ENCODE measurements at regions not wholly inside any gene's neighbourhood (a gene's known extent, or its start where the extent isn't known, plus 50 kb on each side); places are given as distances from the start of the nearest gene placed in this dataset.

GRCh38 chr7:94813917-94814316, 93.5 kb upstream of the PPP1R9A start:
- no peak for DNase-seq

GRCh38 chr7:94823947-94824346, 83.4 kb upstream of the PPP1R9A start:
- peak; percentile 78 for DNase-seq

- no peak for DNase-seq
These were observed 77.4 kb upstream of the PPP1R9A start for GRCh38 chr7:94829987-94830386.

GRCh38 chr7:94832051-94832450, 75.3 kb upstream of the PPP1R9A start:
- DNase-seq, result no peak

- DNase-seq, result no peak
These were observed 73.0 kb upstream of the PPP1R9A start for GRCh38 chr7:94834359-94834758.

GRCh38 chr7:94838717-94839116, 68.7 kb upstream of the PPP1R9A start:
- no peak for DNase-seq

GRCh38 chr7:94843553-94843952, 63.8 kb upstream of the PPP1R9A start:
- DNase-seq, result no peak

- DNase-seq, result no peak
These were observed 58.9 kb upstream of the PPP1R9A start for GRCh38 chr7:94848531-94848930.

GRCh38 chr7:94848992-94849576, 58.3 kb upstream of the PPP1R9A start:
- DNase-seq, result no peak

GRCh38 chr7:94849636-94850208, 57.7 kb upstream of the PPP1R9A start:
- DNase-seq, result no peak

- DNase-seq, result no peak
These were observed 51.8 kb upstream of the PPP1R9A start for GRCh38 chr7:94855589-94855988.

GRCh38 chr7:94856643-94857042, 50.8 kb upstream of the PPP1R9A start:
- no peak for DNase-seq
